GM18909 (cell line): ENCODE measurements at regions not wholly inside any gene's neighbourhood (a gene's known extent, or its start where the extent isn't known, plus 50 kb on each side); places are given as distances from the start of the nearest gene placed in this dataset.
"Not testable (repeated sequence)": the region's sequence is repeated elsewhere in the genome, so short reads cannot be mapped to it uniquely, and the experiment has no call there.

ENCODE experiments used
- ATAC-seq: cut with Tn5 transposase; IDR thresholded peaks from one replicate; pipeline ENCODE4 v1.9.1; 2021; ENCODE audit warnings: mild to moderate bottlenecking; ENCODE audit not compliant: unreplicated experiment, poor library complexity

DNA sequence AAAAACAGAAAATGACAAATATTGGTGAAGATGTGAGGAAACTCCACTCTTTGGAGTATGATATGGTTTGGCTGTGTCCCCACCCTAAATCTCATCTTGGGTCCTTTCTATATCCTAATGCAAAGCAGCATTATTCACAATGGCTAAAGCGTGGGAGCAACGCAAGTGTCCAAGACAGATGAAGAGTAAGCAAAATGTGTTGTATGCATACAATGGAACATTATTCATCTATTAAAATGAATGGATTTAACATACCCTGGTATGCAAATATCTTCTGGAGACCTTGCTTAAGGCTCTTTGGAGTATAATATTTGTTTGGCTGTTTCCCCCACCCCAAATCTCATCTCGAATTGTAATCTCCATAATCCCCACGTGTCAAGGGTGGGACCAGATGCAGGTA, 839.8 kb upstream of the POM121L12 start:
- no peak for ATAC-seq

DNA sequence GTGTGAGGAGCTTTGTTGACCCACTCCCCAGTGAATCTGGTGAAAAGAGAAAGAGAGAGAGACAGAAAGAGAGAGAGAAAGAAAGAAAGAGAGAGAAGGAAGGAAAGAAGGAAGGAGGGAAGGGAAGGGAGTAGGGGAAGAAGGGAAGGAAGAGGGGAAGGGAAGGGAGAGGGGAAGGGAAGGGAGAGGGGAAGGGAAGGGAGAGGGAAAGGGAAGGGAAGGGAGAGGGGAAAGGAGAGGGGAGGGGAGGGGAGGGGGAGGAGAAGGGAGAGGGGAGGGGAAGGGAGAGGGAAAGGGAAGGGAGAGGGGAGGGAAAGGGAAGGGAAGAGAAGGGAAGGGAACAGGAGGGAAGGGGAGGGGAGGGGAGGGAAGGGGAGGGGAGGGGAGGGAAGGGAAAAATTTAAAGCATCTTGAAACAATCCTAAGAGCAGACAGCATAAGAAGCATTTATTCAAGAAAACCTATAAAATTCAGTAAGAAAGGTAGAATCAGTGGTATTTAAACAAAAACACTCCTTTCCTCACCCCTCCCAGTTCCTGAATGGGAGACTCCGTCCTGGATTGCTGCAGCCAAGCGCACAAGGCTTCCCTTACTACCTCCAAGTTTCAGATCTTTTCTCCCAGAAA, 846.2 kb upstream of the POM121L12 start:
- no peak for ATAC-seq

DNA sequence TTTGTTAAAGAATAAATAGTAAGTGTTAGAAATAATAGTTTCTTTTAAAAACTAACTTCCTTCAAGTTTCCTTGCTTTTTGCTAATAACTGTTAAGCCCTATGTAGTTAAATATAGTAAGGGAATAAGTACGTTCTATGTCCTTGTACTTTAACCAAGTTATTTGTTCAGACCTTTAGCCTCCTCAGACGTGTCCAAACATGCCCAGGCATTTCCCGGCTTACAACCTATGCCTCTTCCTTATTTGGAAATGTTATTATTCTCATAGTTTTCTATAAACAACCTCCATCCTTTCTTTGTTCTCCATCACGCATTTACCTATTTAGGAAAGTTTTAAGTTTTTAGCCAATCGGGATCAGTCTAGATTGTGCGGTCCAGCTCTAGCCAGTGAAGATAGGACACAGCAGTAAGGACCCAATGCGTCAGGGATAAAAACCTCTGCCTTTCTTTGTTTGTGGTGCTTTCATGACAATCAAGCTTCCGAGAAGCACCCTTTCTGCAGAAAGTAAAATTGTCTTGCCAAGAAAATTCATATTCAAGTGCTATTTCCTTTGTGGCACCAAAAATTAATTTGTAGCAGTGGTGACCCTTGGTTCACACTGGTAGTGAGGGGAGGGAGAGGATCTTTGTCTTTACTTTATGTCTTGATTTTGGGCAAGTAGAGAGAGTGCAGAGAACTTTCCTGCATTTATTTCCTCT, 851.3 kb upstream of the POM121L12 start:
- no peak for ATAC-seq

DNA sequence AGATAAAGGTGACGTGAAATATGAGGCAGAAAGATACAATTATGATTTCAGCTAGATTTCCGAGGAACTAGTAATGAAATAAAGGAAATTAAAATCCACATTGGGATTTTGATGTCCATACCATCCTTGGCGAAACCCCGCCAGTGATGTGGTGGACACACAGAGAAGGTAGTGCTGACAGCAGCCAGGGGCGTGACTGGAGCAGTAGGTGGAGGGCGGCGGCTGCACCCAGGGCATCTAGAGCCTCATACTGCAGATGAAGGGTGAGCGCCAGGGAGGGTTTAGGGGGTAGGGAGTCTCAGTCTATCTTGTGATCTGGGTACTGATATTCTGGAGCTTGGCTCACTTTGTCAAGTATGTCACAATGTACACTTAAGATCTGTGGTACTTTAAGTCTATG, 855.5 kb upstream of the POM121L12 start:
- no peak for ATAC-seq

DNA sequence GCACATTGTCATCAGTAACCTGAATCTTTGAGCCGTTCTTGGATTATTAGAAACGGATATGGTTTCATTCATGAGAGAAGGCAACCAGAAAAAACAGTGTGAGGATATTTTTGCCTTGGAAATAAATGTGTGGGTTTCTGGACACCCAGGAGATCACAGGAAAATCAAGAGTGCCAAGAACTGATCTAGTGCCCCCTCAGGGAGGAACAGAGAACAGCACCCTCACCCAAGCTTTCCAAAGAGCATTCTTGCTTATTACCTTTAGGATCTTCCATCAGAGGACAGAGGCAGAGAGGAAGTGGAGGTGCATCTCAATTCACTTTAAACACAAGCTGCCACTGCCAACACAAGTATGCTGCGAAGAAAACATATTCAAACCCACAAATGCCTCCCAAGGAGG, 851.5 kb upstream of the COBL start:
- no peak for ATAC-seq

DNA sequence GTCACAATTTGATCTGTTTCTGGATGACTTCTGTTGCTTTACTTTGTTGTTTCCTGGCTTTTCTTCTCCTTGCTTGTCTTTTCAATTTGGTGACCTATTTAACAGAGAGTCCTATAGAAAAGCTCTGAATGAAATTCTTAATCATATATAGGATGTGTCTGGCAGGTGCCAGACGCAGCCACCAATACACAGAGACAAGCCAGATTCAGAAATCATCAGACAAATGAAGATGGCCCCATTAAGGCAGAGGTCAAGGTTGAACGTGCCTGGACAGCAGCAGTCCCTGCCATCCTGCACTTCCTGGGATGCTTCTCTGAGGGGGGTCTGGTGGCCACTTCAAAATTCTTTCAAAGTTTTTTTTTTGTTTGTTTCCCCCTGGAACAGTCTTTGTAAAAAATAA, 846.7 kb upstream of the COBL start:
- ATAC-seq, result no peak

DNA sequence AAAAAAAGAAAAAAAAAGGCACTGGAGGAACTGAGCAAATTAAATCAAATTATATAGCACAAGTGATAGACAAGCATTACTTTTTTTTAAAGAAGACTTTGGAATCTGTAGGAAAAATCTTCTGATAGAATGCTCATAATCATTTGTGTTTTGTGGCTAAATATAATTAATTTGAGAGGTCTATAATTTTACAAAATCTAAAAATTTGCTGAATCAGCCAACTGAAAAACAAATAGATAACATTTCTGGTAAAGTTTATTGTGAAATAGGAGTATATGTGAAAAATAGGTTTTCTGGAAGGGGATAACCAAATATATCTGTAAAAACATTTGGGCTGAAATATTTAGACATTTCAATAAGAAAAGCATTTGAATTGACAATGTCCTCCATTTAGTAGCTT, 844.9 kb upstream of the COBL start:
- no peak for ATAC-seq

DNA sequence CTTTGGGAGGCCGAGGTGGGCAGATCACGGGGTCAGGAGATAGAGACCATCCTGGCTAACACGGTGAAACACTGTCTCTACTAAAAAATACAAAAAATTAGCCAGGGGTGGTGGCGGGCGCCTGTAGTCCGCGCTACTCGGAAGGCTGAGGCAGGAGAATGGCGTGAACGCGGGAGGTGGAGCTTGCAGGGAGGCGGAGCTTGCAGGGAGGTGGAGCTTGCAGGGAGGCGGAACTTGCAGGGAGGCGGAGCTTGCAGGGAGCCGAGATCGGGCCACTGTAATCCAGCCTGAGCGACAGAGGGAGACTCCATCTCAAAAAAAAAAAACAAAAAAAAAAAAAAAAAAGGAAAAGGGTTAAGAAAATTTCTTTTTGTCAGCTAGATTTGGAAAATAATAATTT, 842.8 kb upstream of the COBL start:
- not testable (repeated sequence) for ATAC-seq

DNA sequence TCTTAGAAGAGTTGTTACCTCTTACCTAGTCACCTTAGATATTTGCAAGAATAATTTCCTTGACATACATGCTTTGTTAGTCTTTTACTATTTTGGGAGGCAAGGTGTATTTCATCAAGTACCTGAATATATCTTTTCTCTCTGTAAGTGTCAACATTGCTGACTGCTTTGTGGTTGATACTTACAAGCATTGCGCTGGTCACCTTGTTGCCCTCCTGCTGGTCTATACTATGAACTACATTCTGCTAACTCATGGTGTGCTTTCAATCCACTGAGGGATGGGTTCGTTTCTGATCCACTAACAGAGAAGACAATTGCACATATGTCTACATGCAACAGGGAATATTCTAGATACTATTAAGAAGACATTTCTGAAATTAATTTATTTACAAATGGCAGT, 837.8 kb upstream of the COBL start:
- no peak for ATAC-seq

DNA sequence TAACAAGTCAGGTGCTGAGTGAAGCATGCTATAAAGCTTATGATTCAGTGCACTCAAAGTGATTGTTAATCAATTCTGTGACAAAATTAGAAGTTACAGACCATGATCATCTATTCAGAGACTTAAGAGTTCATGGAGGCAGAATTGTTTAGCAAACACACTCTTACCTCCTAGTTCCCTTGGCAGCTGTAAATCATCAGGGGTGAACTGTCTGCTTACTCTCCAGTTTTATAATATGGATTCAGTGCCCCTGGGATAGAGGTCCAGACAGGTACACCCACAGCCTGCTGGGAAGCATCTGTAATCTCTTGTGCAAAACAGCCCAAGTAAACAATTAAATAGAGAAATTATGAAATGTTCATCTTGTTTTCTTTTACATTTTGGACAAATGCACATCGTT, 835.0 kb upstream of the COBL start:
- no peak for ATAC-seq

DNA sequence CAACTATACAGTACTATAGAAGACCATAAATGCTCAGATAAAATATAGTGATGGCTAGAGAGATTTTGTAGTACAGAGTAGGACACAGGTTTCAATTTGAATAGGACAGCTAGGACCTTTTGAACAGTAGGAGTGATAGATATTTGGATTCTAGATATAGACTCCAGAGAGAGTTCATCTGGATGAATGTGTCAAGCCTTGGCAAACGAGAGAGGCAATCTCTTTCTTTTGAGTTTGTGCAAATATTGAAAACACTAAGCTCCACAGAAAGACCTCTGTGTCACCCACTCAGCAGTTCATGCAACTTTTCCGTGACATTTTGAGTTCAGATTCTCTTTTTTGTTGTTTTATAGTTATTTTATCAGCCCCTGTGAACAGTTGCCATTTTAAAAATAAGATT, 834.3 kb upstream of the COBL start:
- no peak for ATAC-seq

DNA sequence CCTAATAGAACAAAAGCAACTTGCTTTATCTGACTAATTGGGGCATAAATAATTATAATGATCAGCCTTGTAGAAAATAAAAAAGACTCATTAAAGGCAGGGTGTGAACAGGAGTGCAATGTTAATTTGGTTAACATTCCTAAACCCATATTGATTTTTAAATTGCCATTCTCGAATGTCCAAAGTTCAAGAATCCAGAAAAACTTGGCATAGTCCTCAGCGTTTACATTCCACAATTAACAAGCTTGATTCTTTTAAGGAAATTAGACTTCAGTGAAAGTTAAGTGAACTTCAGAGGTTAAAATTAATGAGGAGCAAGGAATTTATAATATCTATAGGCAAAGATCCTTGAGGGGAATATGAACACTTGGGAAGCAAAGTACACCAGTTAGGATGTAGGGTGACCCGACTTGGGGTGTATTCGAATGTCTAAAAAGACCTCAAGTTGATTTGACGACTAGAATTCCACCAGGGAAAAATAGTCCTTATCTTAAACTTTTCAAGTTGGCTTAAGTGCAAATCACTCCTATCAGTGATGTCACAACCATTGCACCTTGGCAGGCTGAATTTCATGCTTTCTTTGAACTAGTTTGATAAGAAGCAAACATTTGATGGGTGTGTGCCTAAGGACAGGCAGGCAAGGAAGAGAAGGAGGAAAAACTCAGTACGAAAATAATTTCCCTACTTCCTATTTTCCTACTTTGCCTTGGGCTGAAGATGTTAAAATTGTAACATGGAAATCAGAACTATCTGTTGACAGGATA, 830.4 kb upstream of the COBL start:
- ATAC-seq, result no peak

DNA sequence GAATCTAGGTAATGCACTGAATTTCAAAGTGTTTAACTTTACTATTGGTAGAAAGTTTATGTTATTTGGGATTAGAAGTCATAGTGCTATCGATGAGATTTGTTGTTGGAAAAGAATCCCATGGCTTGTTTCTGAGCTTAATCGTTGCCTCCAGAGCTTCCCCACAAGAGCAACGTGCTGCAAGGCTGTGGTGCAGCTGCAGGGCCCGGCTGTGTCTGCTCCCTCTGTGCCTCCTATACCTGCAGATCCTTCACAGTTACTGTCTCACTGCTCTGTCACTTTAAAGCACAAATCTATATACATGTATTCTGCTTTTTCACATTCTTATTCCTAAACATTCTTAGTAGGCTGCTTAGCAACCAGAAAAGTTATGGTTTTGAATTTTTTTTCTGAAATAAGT, 826.6 kb upstream of the COBL start:
- ATAC-seq, result no peak

DNA sequence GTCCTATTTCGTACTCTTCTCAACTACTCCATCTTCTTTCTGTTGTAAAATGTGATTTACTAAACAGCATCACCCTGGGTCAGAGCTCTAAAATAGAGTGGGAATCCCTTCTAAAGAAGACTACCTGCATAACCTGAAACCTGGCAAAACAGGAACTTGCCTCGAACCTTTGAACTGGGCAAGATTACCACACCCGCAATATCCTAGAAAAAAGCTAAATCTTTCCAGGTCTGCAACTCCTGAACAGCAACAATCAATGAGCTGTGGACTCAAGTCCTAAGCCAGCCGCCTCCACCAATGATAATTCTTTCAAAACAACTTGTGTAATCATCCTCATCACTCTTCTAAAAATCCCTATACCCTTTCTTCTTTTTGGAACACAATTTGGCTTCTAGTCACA, 824.2 kb upstream of the COBL start:
- ATAC-seq, result no peak

DNA sequence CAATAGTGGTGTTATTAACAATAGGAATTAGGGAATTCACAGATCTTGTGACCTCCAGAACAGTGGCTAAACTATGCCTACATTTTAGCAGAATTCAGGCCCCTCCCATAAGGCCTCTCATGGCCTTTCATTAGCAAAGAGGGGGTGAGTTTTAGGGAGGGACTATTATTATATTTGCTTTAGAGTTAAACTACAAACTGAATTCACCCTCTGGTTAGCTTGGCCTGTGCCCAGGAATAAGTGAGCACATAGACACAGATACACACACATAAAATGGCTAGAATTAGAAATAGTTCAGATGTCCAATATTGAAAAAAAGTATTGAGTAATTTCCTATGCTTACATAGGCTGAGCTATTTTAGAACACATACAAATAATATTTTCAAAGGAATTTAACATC, 818.8 kb upstream of the COBL start:
- no peak for ATAC-seq

DNA sequence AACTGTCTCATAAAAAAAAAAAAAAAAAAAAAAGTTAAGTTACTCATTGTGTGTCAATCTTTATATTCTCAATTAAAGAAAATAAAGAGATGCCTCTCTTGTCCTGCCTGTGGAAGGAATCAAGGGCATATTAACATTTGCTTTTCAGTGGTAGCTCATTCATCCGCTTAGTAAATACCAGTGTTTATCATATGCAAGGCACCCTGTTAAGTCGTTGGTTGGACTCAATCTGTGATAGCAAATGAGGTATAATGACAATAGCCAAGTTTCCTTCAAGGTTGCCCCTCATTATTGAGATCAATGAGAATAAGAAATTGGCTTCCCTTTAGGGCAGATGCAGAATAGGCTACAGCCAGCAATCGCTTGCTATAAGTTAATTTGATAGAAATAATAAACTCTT, 812.7 kb upstream of the COBL start:
- ATAC-seq, result no peak

DNA sequence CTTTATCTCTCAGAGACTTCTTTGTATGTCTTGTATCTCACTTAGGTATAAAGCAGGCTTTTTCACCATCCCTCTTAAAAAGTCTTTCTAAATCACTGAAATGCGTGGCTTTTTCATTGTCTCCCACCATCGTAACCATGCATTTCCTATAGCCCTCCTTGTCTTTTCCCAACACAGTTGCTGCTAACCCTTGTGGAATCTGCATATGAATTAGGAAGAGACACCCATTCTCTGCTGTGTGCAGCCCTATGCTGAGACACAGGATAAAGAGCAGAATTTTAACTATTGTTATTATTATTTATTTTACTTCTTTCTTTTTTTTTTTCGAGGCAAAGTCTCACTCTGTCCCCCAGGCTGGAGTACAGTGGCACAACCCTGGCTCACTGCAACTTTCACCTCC, 804.3 kb upstream of the COBL start:
- ATAC-seq, result no peak

DNA sequence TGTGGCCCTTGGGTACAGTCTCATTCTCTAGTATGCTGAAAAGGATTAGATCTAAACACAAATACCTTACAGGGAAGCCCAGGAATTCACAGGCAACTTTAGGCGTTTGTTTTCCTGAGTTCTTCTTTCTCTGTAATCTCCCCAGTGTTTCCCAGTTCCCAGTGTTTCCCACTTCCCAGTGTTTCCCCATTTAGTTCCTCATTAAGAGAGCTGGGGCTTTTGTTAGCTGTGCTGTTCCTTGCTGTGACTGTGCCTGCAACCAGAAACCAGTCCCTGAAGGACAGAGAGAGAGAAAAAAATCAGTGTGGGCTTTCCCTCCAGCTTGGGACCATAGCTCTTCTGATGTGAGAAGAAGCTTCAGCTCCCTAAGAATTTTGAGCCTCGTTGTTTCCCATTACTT, 802.9 kb upstream of the COBL start:
- ATAC-seq, result no peak

DNA sequence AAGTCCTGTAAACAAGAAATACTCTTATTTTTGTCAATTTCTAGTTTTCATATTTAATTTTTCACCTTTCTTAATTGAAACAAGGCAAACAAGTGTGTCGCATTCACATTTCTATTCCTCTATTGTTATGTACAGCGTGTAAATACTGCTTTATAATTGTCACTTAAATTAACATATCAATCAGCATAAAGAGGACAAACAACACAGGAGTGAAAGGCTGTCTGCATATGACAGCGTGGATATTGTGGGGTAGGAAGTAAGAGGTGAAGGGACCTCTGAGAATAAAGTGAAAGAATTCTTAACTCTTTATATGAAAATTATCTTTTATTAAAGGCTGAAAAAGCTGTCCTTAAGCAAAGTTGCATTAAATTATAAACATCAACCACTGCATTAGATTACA, 797.9 kb upstream of the COBL start:
- no peak for ATAC-seq

DNA sequence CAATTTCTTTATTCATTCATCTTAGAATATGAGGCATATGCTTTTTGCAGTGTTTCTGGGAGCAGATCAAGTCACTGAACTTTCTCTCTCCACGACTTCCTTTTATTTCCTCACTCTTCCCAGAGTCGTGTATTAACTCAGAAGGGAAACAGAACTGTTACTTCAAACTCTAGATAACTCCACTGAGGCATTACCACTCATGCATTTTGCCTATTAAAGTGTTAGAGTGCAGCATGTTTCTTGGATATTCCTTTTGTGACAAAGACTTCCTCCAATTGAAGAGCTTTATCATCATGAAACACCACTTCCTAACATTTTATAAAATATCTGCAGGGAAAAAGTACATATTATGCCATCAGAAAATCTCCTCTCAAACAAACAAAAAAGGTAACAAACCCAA, 797.4 kb upstream of the COBL start:
- ATAC-seq, result no peak

DNA sequence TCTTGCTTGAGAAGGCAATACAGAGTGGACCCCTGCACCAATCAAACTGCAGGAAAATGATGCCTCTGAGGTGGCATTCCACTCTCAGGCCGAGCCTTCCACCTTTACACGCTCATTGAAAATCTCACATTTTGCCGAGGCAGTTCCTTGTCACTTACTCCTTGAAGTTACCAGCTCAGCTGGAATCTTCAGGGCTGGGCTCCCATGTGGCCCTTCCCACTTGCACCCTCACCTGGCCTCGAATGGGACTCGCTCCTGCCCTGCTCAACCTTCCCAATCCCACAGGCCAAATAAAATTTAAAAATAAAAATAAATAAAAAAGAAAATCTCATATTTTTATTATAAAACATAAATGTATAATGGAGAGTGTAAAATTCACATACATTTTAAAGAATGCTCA, 790.7 kb upstream of the COBL start:
- no peak for ATAC-seq

DNA sequence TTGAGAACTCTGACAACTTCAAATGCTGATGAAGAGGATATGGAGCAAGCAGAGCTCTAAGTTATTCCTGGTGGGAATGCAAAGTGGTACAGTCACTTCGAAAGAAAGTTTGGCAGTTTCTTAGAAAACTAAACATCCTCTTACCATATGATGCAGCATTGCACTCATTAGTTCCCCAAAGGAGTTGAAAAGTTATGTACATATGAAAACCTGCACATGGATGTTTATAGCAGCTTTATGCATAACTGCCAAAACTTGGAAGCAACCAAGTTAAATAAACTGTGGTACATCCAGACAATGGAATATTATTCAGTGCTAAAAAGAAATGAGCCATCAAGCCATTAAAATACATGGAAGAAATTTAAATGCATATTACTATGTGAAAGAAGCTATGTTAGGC, 779.3 kb upstream of the COBL start:
- ATAC-seq, result no peak
